Astrocyte (in vitro differentiated cells and primary cell): ENCODE measurements at regions not wholly inside any gene's neighbourhood (a gene's known extent, or its start where the extent isn't known, plus 50 kb on each side); places are given as distances from the start of the nearest gene placed in this dataset.

Experiments
- EZH2 ChIP-seq: IDR thresholded peaks from 2 replicates; pipeline ENCODE4 v1.6.1; 2012; ENCODE audit warnings: mild to moderate bottlenecking, low read length, inconsistent platforms; ENCODE audit not compliant: insufficient read depth
- TF ChIP-seq, protein P1 (sequence below): IDR thresholded peaks from 2 replicates; pipeline ENCODE4 v1.5.1; 2011; ENCODE audit warnings: low read depth, mild to moderate bottlenecking, inconsistent platforms, low read length, moderate library complexity; ENCODE audit not compliant: insufficient read depth

DNA sequence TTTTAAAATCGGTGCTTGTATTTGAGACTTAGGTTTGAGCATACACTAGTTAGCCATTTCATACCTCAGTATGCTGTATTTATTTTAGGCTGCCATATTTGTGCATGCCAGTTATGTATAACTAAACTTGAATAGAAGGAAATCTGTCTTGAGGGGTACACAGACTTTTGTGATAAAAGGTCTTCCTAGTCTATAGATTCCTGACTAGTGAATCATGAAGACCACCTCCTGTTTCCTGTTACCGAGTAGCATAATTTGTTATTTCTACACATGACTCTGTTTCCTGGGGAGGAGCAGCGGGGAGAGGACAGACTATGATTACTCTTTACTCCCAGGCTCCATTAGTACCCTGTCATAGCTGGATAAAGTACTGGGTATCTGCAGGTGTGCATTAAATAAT, 316.8 kb upstream of the SNX7 start:
- TF ChIP-seq, protein P1, sequence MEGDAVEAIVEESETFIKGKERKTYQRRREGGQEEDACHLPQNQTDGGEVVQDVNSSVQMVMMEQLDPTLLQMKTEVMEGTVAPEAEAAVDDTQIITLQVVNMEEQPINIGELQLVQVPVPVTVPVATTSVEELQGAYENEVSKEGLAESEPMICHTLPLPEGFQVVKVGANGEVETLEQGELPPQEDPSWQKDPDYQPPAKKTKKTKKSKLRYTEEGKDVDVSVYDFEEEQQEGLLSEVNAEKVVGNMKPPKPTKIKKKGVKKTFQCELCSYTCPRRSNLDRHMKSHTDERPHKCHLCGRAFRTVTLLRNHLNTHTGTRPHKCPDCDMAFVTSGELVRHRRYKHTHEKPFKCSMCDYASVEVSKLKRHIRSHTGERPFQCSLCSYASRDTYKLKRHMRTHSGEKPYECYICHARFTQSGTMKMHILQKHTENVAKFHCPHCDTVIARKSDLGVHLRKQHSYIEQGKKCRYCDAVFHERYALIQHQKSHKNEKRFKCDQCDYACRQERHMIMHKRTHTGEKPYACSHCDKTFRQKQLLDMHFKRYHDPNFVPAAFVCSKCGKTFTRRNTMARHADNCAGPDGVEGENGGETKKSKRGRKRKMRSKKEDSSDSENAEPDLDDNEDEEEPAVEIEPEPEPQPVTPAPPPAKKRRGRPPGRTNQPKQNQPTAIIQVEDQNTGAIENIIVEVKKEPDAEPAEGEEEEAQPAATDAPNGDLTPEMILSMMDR = no peak
- no peak for TF ChIP-seq EZH2
